ENCODE measurements at regions not wholly inside any gene's neighbourhood (a gene's known extent, or its start where the extent isn't known, plus 50 kb on each side); places are given as distances from the start of the nearest gene placed in this dataset.

DNA sequence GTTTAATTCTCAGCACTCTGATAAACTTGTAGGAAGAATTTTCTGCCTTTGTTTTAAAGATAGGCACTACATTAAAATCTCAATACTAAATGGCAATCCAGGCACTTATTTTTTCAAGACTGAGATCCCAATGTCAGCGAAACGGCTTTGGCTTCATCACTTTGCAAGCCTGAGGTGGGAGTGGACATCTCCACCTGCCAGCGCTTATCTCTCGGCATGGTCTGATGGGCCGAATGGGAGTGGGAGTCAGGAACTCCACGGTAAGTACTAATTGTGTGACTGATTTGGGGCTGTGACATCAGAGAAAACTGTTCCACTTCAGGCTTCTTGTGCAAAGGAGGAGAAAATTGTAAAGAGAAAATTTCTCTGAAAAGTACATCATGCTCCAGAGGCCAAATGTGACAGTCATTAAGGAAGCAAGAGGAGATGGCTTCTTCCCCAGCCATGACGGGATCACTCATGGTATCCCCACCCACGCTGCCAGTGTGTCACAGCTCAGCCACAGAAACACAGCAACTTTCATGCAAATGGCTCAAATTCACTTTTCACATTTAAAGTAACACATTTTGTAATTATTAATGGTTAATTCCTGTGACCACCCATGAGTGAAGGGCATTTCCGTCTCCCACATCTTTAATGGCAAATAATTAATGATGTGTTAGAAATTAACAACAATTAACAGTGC is 385.5 kb upstream of the HNRNPA3 start:
- Histone ChIP-seq H3K36me3 (ENCODE audit: insufficient read depth, low read length) (no peaks in the 10 kb centered on the region), H3K9me2 (ENCODE audit: insufficient read depth, low read length) (no peaks in the 10 kb centered on the region), H2AFZ (ENCODE audit: low read length) (no peak overlapping the region), H3K27ac (ENCODE audit: low read depth, low read length, poor library complexity, severe bottlenecking) (no peak overlapping the region), H3K4me3 (ENCODE audit: low read depth, low read length, poor library complexity, severe bottlenecking) (no peak overlapping the region), H3K4me1 (ENCODE audit: insufficient read depth, low read length, poor library complexity, severe bottlenecking) (no peaks in the 10 kb centered on the region), H4K20me1 (ENCODE audit: insufficient read depth, low read length) (no peaks in the 10 kb centered on the region), H3K4me2 (ENCODE audit: low read length) (no peak overlapping the region), H3K9me3 (ENCODE audit: low read length) (no peaks in the 10 kb centered on the region), H3K79me2 (ENCODE audit: insufficient read depth, low read depth, low read length) (no peaks in the 10 kb centered on the region)
- ChIA-PET CTCF (ENCODE audit: unreplicated experiment) (no interaction called here), POLR2A (no interaction called here)
- intact Hi-C loops (cut with micrococcal nuclease; ENCODE audit: unreplicated experiment), result no loop called here
- no peak for DNase-seq (ENCODE audit: low spot score)
- no peak for TF ChIP-seq EZH2phosphoT487 (IDR thresholded peaks at IDR 0.05; ENCODE audit: borderline replicate concordance, low read depth, low read length)
- TF ChIP-seq, protein P1, sequence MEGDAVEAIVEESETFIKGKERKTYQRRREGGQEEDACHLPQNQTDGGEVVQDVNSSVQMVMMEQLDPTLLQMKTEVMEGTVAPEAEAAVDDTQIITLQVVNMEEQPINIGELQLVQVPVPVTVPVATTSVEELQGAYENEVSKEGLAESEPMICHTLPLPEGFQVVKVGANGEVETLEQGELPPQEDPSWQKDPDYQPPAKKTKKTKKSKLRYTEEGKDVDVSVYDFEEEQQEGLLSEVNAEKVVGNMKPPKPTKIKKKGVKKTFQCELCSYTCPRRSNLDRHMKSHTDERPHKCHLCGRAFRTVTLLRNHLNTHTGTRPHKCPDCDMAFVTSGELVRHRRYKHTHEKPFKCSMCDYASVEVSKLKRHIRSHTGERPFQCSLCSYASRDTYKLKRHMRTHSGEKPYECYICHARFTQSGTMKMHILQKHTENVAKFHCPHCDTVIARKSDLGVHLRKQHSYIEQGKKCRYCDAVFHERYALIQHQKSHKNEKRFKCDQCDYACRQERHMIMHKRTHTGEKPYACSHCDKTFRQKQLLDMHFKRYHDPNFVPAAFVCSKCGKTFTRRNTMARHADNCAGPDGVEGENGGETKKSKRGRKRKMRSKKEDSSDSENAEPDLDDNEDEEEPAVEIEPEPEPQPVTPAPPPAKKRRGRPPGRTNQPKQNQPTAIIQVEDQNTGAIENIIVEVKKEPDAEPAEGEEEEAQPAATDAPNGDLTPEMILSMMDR (conservative IDR thresholded peaks at IDR 0.05; ENCODE audit: low read length), result no peak
- BruUV-seq (replicated peaks), result no TSS peak

DNA sequence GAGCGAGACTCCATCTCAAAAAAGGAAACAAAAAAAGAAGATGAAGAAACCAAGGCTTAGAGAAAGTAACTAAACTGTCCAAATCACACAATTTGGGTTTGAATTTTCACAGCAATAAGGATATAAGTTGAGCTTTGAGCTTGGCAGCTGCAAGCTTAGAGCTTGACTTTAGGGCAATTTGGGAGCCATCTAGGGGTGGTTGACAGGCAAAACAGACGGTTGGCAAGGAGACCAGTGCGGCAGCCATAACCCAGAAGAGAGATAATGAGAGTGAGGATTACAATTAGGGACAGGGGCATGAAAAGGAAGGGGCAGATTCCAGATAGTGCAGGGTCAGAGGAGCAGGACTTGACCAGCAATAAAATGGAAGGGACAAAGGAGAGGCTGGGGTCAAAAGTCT is 382.2 kb upstream of the HNRNPA3 start:
- peak; percentile 29 for DNase-seq (ENCODE audit: low spot score)
- Histone ChIP-seq H3K4me1 (ENCODE audit: insufficient read depth, low read length, poor library complexity, severe bottlenecking) (no peaks in the 10 kb centered on the region), H3K9me2 (ENCODE audit: insufficient read depth, low read length) (no peaks in the 10 kb centered on the region), H3K9me3 (ENCODE audit: low read length) (no peaks in the 10 kb centered on the region), H4K20me1 (ENCODE audit: insufficient read depth, low read length) (no peaks in the 10 kb centered on the region), H2AFZ (ENCODE audit: low read length) (no peak overlapping the region), H3K4me2 (ENCODE audit: low read length) (no peak overlapping the region), H3K79me2 (ENCODE audit: insufficient read depth, low read depth, low read length) (no peaks in the 10 kb centered on the region), H3K27ac (ENCODE audit: low read depth, low read length, poor library complexity, severe bottlenecking) (no peak overlapping the region), H3K4me3 (ENCODE audit: low read depth, low read length, poor library complexity, severe bottlenecking) (no peak overlapping the region), H3K36me3 (ENCODE audit: insufficient read depth, low read length) (no peaks in the 10 kb centered on the region)
- POLR2A ChIA-PET, result no interaction called here
- TF ChIP-seq, protein P1 (conservative IDR thresholded peaks at IDR 0.05; ENCODE audit: low read length), result peak; percentile 70
- TF ChIP-seq EZH2phosphoT487 (IDR thresholded peaks at IDR 0.05; ENCODE audit: borderline replicate concordance, low read depth, low read length), result no peak
- CTCF ChIA-PET (ENCODE audit: unreplicated experiment), result no interaction called here
- intact Hi-C loops (cut with micrococcal nuclease; ENCODE audit: unreplicated experiment), result no loop called here
- no TSS peak for BruUV-seq (replicated peaks)

DNA sequence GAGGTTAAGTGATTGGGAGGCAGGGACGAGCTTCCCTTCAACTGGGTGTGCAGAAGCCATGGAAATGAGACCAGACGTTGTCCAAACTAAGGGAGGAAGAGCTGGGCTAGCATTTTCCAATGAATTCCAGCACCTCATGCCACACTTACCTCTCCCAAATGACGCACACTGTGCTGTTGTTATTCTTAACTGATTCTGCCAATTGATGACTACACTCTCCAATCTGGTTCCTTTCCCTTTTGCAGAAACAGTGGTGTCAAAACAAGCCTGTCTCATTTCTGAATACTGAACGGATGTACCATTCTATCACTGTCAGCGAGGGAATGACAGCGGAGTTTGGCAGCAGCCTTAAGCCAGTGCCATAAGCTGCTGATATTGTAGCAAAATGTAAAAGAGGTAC is 380.5 kb upstream of the HNRNPA3 start:
- H3K4me1 ChIP-seq (ENCODE audit: insufficient read depth, low read length, poor library complexity, severe bottlenecking), result no peaks in the 10 kb centered on the region
- H3K79me2 ChIP-seq (ENCODE audit: insufficient read depth, low read depth, low read length), result no peaks in the 10 kb centered on the region
- DNase-seq (ENCODE audit: low spot score), result no peak
- H3K9me3 ChIP-seq (ENCODE audit: low read length), result no peaks in the 10 kb centered on the region
- ChIA-PET CTCF (ENCODE audit: unreplicated experiment) (no interaction called here), POLR2A (no interaction called here)
- H2AFZ ChIP-seq (ENCODE audit: low read length), result no peak overlapping the region
- intact Hi-C loops (cut with micrococcal nuclease; ENCODE audit: unreplicated experiment), result no loop called here
- H3K27ac ChIP-seq (ENCODE audit: low read depth, low read length, poor library complexity, severe bottlenecking), result no peak overlapping the region
- no peak overlapping the region for H3K4me2 ChIP-seq (ENCODE audit: low read length)
- H4K20me1 ChIP-seq (ENCODE audit: insufficient read depth, low read length), result no peaks in the 10 kb centered on the region
- BruUV-seq (replicated peaks), result no TSS peak
- no peaks in the 10 kb centered on the region for H3K36me3 ChIP-seq (ENCODE audit: insufficient read depth, low read length)
- no peaks in the 10 kb centered on the region for H3K9me2 ChIP-seq (ENCODE audit: insufficient read depth, low read length)
- no peak for TF ChIP-seq EZH2phosphoT487 (IDR thresholded peaks at IDR 0.05; ENCODE audit: borderline replicate concordance, low read depth, low read length)
- TF ChIP-seq, protein P1 (conservative IDR thresholded peaks at IDR 0.05; ENCODE audit: low read length), result no peak
- no peak overlapping the region for H3K4me3 ChIP-seq (ENCODE audit: low read depth, low read length, poor library complexity, severe bottlenecking)
